ENCODE measurements at regions not wholly inside any gene's neighbourhood (a gene's known extent, or its start where the extent isn't known, plus 50 kb on each side); places are given as distances from the start of the nearest gene placed in this dataset.
"Not testable (repeated sequence)": the region's sequence is repeated elsewhere in the genome, so short reads cannot be mapped to it uniquely, and the experiment has no call there.

- peak; percentile 2 for DNase-seq
Measured at GRCh38 chr20:63145156-63145555, 70.8 kb downstream of the YTHDF1 start.

- no peak for DNase-seq
Measured at GRCh38 chr20:63142933-63143332, 73.0 kb downstream of the YTHDF1 start.

GRCh38 chr20:63141531-63141930 lies 74.4 kb downstream of the YTHDF1 start:
- no peak for DNase-seq

GRCh38 chr20:63140514-63141433 lies 75.2 kb downstream of the YTHDF1 start:
- no peak for DNase-seq

- no peak for DNase-seq
Measured at GRCh38 chr20:63139837-63140236, 76.1 kb downstream of the YTHDF1 start.

GRCh38 chr20:63139356-63139755 lies 76.6 kb downstream of the YTHDF1 start:
- no peak for DNase-seq

GRCh38 chr20:63138855-63139341 lies 77.0 kb downstream of the YTHDF1 start:
- no peak for DNase-seq

GRCh38 chr20:63137851-63138415 lies 78.0 kb downstream of the YTHDF1 start:
- no peak for DNase-seq

GRCh38 chr20:63136296-63136695 lies 79.6 kb downstream of the YTHDF1 start:
- no peak for DNase-seq

GRCh38 chr20:63135411-63135810 lies 80.5 kb downstream of the YTHDF1 start:
- no peak for DNase-seq

- DNase-seq = not testable (repeated sequence)
Measured at GRCh38 chr20:63134711-63135361, 81.1 kb downstream of the YTHDF1 start.

GRCh38 chr20:63134201-63134612 lies 81.7 kb downstream of the YTHDF1 start:
- DNase-seq = no peak

- DNase-seq = no peak
Measured at GRCh38 chr20:63133481-63134091, 82.3 kb downstream of the YTHDF1 start.

- DNase-seq = no peak
Measured at GRCh38 chr20:63132715-63133471, 83.0 kb downstream of the YTHDF1 start.

GRCh38 chr20:63132131-63132714 lies 83.7 kb downstream of the YTHDF1 start:
- DNase-seq = no peak

GRCh38 chr20:63130658-63131577 lies 85.0 kb downstream of the YTHDF1 start:
- DNase-seq = no peak

GRCh38 chr20:63129991-63130657 lies 85.8 kb downstream of the YTHDF1 start:
- no peak for DNase-seq

GRCh38 chr20:63129376-63129965 lies 86.5 kb downstream of the YTHDF1 start:
- DNase-seq = no peak

GRCh38 chr20:63128956-63129355 lies 87.0 kb downstream of the YTHDF1 start:
- no peak for DNase-seq

GRCh38 chr20:63128367-63128766 lies 87.6 kb downstream of the YTHDF1 start:
- no peak for DNase-seq
